ENCODE measurements at regions not wholly inside any gene's neighbourhood (a gene's known extent, or its start where the extent isn't known, plus 50 kb on each side); places are given as distances from the start of the nearest gene placed in this dataset.

- H2BK20ac ChIP-seq (ENCODE audit: low read depth, low read length, poor library complexity, severe bottlenecking) = no peak overlapping the region
- no peak overlapping the region for H3T11ph ChIP-seq (ENCODE audit: low read length)
- no peak overlapping the region for H3K9ac ChIP-seq (ENCODE audit: extremely low read depth, insufficient read length, low read length)
- H3K14ac ChIP-seq (ENCODE audit: insufficient read depth, low read length) = no peak overlapping the region
- no peaks in the 10 kb centered on the region for H4K20me1 ChIP-seq (ENCODE audit: control insufficient read depth, insufficient read depth, insufficient read length)
- no peak overlapping the region for H3K27ac ChIP-seq (ENCODE audit: insufficient read length, low read depth, low read length)
- H3K9me3 ChIP-seq (ENCODE audit: control insufficient read depth, low read depth, low read length) = no peaks in the 10 kb centered on the region
- H3K9me3 Mint-ChIP-seq = peaks cover 6 to 10% of the 10 kb centered on the region in 2 experiments; a peak in 3 of 5 replicates
- no peak overlapping the region for H2BK5ac ChIP-seq (ENCODE audit: insufficient read length, low read length)
- no peak overlapping the region for H3K4ac ChIP-seq (ENCODE audit: low read depth, low read length)
- TF ChIP-seq, protein P1, sequence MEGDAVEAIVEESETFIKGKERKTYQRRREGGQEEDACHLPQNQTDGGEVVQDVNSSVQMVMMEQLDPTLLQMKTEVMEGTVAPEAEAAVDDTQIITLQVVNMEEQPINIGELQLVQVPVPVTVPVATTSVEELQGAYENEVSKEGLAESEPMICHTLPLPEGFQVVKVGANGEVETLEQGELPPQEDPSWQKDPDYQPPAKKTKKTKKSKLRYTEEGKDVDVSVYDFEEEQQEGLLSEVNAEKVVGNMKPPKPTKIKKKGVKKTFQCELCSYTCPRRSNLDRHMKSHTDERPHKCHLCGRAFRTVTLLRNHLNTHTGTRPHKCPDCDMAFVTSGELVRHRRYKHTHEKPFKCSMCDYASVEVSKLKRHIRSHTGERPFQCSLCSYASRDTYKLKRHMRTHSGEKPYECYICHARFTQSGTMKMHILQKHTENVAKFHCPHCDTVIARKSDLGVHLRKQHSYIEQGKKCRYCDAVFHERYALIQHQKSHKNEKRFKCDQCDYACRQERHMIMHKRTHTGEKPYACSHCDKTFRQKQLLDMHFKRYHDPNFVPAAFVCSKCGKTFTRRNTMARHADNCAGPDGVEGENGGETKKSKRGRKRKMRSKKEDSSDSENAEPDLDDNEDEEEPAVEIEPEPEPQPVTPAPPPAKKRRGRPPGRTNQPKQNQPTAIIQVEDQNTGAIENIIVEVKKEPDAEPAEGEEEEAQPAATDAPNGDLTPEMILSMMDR (conservative IDR thresholded peaks at IDR 0.05) = no peak
- H2BK15ac ChIP-seq (ENCODE audit: low read depth, low read length) = no peak overlapping the region
- H3K23ac ChIP-seq (ENCODE audit: insufficient read length, low read depth, low read length) = no peak overlapping the region
- WGBS (ENCODE audit: extremely low coverage, insufficient read length, low lambda C conversion rate) = no CpG with 5 or more reads among the region's 1 CpG
- no peaks in the 10 kb centered on the region for H3K79me1 ChIP-seq (ENCODE audit: insufficient read depth, low read depth, low read length, poor library complexity, severe bottlenecking)
- H2BK120ac ChIP-seq (ENCODE audit: low read depth, low read length, poor library complexity, severe bottlenecking) = no peak overlapping the region
- DNase-seq = no peak
- H3K27me3 Mint-ChIP-seq (ENCODE audit: low read depth) = no peaks in the 10 kb centered on the region
- H3K27me3 ChIP-seq (ENCODE audit: insufficient read depth, low read length) = no peaks in the 10 kb centered on the region
- H3K79me2 ChIP-seq (ENCODE audit: insufficient read depth, low read length) = no peaks in the 10 kb centered on the region
- H4K5ac ChIP-seq (ENCODE audit: insufficient read length, low read depth, low read length) = no peak overlapping the region
- no peak overlapping the region for H2BK12ac ChIP-seq (ENCODE audit: insufficient read length, low read depth, low read length)
- H3K4me1 ChIP-seq (ENCODE audit: insufficient read depth, low read length) = no peaks in the 10 kb centered on the region
- H2AK5ac ChIP-seq (ENCODE audit: insufficient read length, low read length) = no peak overlapping the region
- no peak overlapping the region for H3K18ac ChIP-seq (ENCODE audit: insufficient read length, low read depth, low read length)
- H2AFZ ChIP-seq (ENCODE audit: low read length) = no peak overlapping the region
- no peak overlapping the region for H4K91ac ChIP-seq (ENCODE audit: insufficient read length, low read depth, low read length)
- no peak overlapping the region for H3K4me2 ChIP-seq (ENCODE audit: insufficient read depth, insufficient read length, low read length)
- peaks cover 5 to 9% (median 6%) of the 10 kb centered on the region in 3 experiments; a peak in 6 of 7 replicates for H3K36me3 Mint-ChIP-seq (ENCODE audit: insufficient read depth in 1 of 3, low read depth in 3 of 3)
- H4K8ac ChIP-seq (replicated peaks; ENCODE audit: insufficient read length, low read depth, low read length) = no peak overlapping the region
- peaks cover 0 to 13% of the 10 kb centered on the region in 2 experiments; a peak in 2 of 4 replicates for H3K4me1 Mint-ChIP-seq
- no peak overlapping the region for H3K56ac ChIP-seq (ENCODE audit: insufficient read length, low read depth, low read length)
- no peak overlapping the region for H3K4me3 Mint-ChIP-seq
- H3K27ac Mint-ChIP-seq = no peak overlapping the region
- H3K23me2 ChIP-seq (ENCODE audit: insufficient read length, low read depth, low read length, poor library complexity, severe bottlenecking) = no peaks in the 10 kb centered on the region
Measured at GRCh38 chr3:162704238-162704637, 1207.6 kb downstream of the OTOL1 start.

Measured in H9 (cell line).